ENCODE measurements at regions not wholly inside any gene's neighbourhood (a gene's known extent, or its start where the extent isn't known, plus 50 kb on each side); places are given as distances from the start of the nearest gene placed in this dataset.

GRCh38 chr3:22594990-22595389 is 608.1 kb upstream of the UBE2E2 start:
- no peaks in the 10 kb centered on the region for H3K9me3 ChIP-seq
- H3K4me1 ChIP-seq, result no peaks in the 10 kb centered on the region
- DNase-seq, result no peak
- no peaks in the 10 kb centered on the region for H3K36me3 ChIP-seq
- no peaks in the 10 kb centered on the region for H3K27me3 ChIP-seq
- no peak overlapping the region for H3K4me3 ChIP-seq
- TF ChIP-seq POLR2A (IDR thresholded peaks at IDR 0.05) (no peak), CTCF (IDR thresholded peaks at IDR 0.05) (no peak)
- intact Hi-C loops (cut with DNase I; ENCODE audit: low total_unique reads), result no loop called here
- no peak overlapping the region for H3K27ac ChIP-seq

GRCh38 chr3:22606461-22606860 is 596.7 kb upstream of the UBE2E2 start:
- H3K36me3 ChIP-seq, result no peaks in the 10 kb centered on the region
- H3K27me3 ChIP-seq, result no peaks in the 10 kb centered on the region
- H3K4me1 ChIP-seq, result no peaks in the 10 kb centered on the region
- H3K4me3 ChIP-seq, result no peak overlapping the region
- no peak for DNase-seq
- no peaks in the 10 kb centered on the region for H3K9me3 ChIP-seq
- H3K27ac ChIP-seq, result no peak overlapping the region
- intact Hi-C loops (cut with DNase I; ENCODE audit: low total_unique reads), result no loop called here
- no peak for TF ChIP-seq CTCF (IDR thresholded peaks at IDR 0.05)
- TF ChIP-seq POLR2A (IDR thresholded peaks at IDR 0.05), result no peak

- no peak overlapping the region for H3K4me3 ChIP-seq
- no peaks in the 10 kb centered on the region for H3K27me3 ChIP-seq
- TF ChIP-seq POLR2A (IDR thresholded peaks at IDR 0.05), result no peak
- TF ChIP-seq CTCF (IDR thresholded peaks at IDR 0.05), result no peak
- no peaks in the 10 kb centered on the region for H3K4me1 ChIP-seq
- intact Hi-C loops (cut with DNase I; ENCODE audit: low total_unique reads), result no loop called here
- DNase-seq, result no peak
- H3K9me3 ChIP-seq, result no peaks in the 10 kb centered on the region
- H3K36me3 ChIP-seq, result no peaks in the 10 kb centered on the region
- no peak overlapping the region for H3K27ac ChIP-seq
Measured at GRCh38 chr3:22606938-22607337, 596.2 kb upstream of the UBE2E2 start.

- Histone ChIP-seq H3K9me3 (no peaks in the 10 kb centered on the region), H3K36me3 (no peaks in the 10 kb centered on the region), H3K27me3 (no peaks in the 10 kb centered on the region), H3K4me3 (no peak overlapping the region), H3K4me1 (no peaks in the 10 kb centered on the region), H3K27ac (no peak overlapping the region)
- intact Hi-C loops (cut with DNase I; ENCODE audit: low total_unique reads), result no loop called here
- no peak for DNase-seq
- no peak for TF ChIP-seq POLR2A (IDR thresholded peaks at IDR 0.05)
- no peak for TF ChIP-seq CTCF (IDR thresholded peaks at IDR 0.05)
Measured at GRCh38 chr3:22608093-22608492, 595.0 kb upstream of the UBE2E2 start.

GRCh38 chr3:22608721-22609120 is 594.4 kb upstream of the UBE2E2 start:
- H3K4me1 ChIP-seq, result no peaks in the 10 kb centered on the region
- no peak for TF ChIP-seq CTCF (IDR thresholded peaks at IDR 0.05)
- no peak for TF ChIP-seq POLR2A (IDR thresholded peaks at IDR 0.05)
- H3K27me3 ChIP-seq, result no peaks in the 10 kb centered on the region
- no peak overlapping the region for H3K4me3 ChIP-seq
- intact Hi-C loops (cut with DNase I; ENCODE audit: low total_unique reads), result no loop called here
- no peaks in the 10 kb centered on the region for H3K36me3 ChIP-seq
- no peaks in the 10 kb centered on the region for H3K9me3 ChIP-seq
- DNase-seq, result no peak
- H3K27ac ChIP-seq, result no peak overlapping the region
